ENCODE measurements at regions not wholly inside any gene's neighbourhood (a gene's known extent, or its start where the extent isn't known, plus 50 kb on each side); places are given as distances from the start of the nearest gene placed in this dataset.

DNA sequence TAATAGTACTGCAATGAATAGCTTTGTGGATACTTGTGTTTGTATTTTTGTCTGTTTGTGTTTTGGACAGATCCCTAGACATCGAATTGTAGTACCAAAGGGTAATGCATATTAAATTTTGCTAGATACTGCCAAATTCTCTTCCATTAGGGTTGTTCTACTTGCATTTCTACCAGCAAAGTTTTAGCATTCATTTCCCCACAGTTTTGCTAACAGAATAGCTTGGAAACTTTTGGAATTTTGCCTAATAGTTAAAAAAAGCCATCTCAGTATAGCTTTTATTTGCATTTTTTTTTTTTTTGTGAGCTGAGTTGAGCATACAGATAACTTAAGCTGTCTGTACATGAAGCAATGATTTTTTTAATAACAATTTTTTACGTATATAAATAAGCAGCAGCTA, 1084.9 kb downstream of the ADGRL3 start:
- no peak for TF ChIP-seq TAF1 (IDR thresholded peaks at IDR 0.05; ENCODE audit: borderline replicate concordance, low read depth, low read length)
- TF ChIP-seq, protein P1, sequence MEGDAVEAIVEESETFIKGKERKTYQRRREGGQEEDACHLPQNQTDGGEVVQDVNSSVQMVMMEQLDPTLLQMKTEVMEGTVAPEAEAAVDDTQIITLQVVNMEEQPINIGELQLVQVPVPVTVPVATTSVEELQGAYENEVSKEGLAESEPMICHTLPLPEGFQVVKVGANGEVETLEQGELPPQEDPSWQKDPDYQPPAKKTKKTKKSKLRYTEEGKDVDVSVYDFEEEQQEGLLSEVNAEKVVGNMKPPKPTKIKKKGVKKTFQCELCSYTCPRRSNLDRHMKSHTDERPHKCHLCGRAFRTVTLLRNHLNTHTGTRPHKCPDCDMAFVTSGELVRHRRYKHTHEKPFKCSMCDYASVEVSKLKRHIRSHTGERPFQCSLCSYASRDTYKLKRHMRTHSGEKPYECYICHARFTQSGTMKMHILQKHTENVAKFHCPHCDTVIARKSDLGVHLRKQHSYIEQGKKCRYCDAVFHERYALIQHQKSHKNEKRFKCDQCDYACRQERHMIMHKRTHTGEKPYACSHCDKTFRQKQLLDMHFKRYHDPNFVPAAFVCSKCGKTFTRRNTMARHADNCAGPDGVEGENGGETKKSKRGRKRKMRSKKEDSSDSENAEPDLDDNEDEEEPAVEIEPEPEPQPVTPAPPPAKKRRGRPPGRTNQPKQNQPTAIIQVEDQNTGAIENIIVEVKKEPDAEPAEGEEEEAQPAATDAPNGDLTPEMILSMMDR (IDR thresholded peaks at IDR 0.05), result no peak
